Activated naive CD8-positive, alpha-beta T cell treated with anti-CD3 and anti-CD28 coated beads, Interleukin-2, amount 50 U/mL, for 24 hours (primary cell): ENCODE measurements at regions not wholly inside any gene's neighbourhood (a gene's known extent, or its start where the extent isn't known, plus 50 kb on each side); places are given as distances from the start of the nearest gene placed in this dataset.

Source experiments
- ATAC-seq: fragments of 150-1000 bp; cut with Tn5 transposase; one replicate; pipeline ENCODE4 v1.10.0; 2021
- DNase-seq: peaks from one replicate; pipeline ENCODE4 v3.0.0; 2021
- H3K27ac Mint-ChIP-seq: one replicate; pipeline ENCODE4 v1.8.0; 2021; ENCODE audit warnings: mild to moderate bottlenecking, mixed read lengths
- H3K27me3 Mint-ChIP-seq: one replicate; pipeline ENCODE4 v1.8.0; 2021; ENCODE audit warnings: mixed read lengths
- H3K36me3 Mint-ChIP-seq: one replicate; pipeline ENCODE4 v1.8.0; 2021; ENCODE audit warnings: low read depth, mixed read lengths
- H3K4me1 Mint-ChIP-seq: one replicate; pipeline ENCODE4 v1.8.0; 2021; ENCODE audit warnings: mixed read lengths
- H3K4me3 Mint-ChIP-seq: one replicate; pipeline ENCODE4 v1.8.0; 2021; ENCODE audit warnings: mild to moderate bottlenecking, moderate library complexity, mixed read lengths
- H3K9me3 Mint-ChIP-seq: one replicate; pipeline ENCODE4 v1.8.0; 2021; ENCODE audit warnings: mixed read lengths

- H3K36me3 Mint-ChIP-seq, result no peaks in the 10 kb centered on the region
- H3K27me3 Mint-ChIP-seq, result peaks cover 1% of the 10 kb centered on the region
- DNase-seq (no peak), ATAC-seq (no peak)
- H3K4me3 Mint-ChIP-seq, result no peak overlapping the region
- no peak overlapping the region for H3K27ac Mint-ChIP-seq
- no peaks in the 10 kb centered on the region for H3K9me3 Mint-ChIP-seq
- H3K4me1 Mint-ChIP-seq, result peaks cover 4% of the 10 kb centered on the region
These were observed 156.9 kb downstream of the USP12 start for GRCh38 chr13:27014406-27015359.

- DNase-seq (no peak), ATAC-seq (peak; percentile 49)
- Mint-ChIP-seq H3K4me1 (peaks cover 4% of the 10 kb centered on the region), H3K27ac (no peak overlapping the region), H3K36me3 (no peaks in the 10 kb centered on the region), H3K4me3 (no peak overlapping the region), H3K27me3 (peaks cover 5% of the 10 kb centered on the region), H3K9me3 (no peaks in the 10 kb centered on the region)
These were observed 159.0 kb downstream of the USP12 start for GRCh38 chr13:27012482-27013197.

GRCh38 chr13:27011661-27012060, 159.9 kb downstream of the USP12 start:
- Mint-ChIP-seq H3K36me3 (no peaks in the 10 kb centered on the region), H3K9me3 (no peaks in the 10 kb centered on the region), H3K27ac (no peak overlapping the region), H3K27me3 (peaks cover 15% of the 10 kb centered on the region), H3K4me3 (no peak overlapping the region), H3K4me1 (peaks cover 4% of the 10 kb centered on the region)
- no peak for DNase-seq
- ATAC-seq, result no peak

- Mint-ChIP-seq H3K9me3 (no peaks in the 10 kb centered on the region), H3K27ac (no peak overlapping the region), H3K4me3 (no peak overlapping the region), H3K36me3 (no peaks in the 10 kb centered on the region), H3K4me1 (peaks cover 8% of the 10 kb centered on the region), H3K27me3 (peaks cover 31% of the 10 kb centered on the region)
- no peak for DNase-seq
- ATAC-seq, result no peak
These were observed 162.9 kb downstream of the USP12 start for GRCh38 chr13:27008733-27009132.

DNA sequence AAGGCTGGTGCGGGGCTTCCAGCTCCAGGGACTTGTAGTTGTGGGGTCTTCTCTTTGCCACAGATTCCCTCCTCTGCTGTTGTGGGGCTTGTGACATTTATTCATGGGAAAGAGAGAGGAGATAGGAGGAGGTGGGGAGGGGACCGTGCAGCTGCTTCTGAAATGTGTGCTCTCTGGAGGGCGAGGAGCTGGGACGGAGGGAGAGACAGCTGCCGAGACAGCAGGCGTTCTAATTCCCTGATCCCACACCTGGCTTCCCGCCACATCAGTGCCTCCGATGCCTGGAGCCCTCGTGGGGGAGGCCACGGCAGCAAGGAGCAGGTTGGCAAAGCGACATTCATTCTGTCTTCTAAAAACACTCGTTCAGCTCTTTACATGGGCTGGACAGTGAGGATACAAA, 164.4 kb downstream of the USP12 start:
- H3K9me3 Mint-ChIP-seq, result no peaks in the 10 kb centered on the region
- H3K27ac Mint-ChIP-seq, result no peak overlapping the region
- peaks cover 7% of the 10 kb centered on the region for H3K4me1 Mint-ChIP-seq
- DNase-seq, result no peak
- peaks cover 39% of the 10 kb centered on the region for H3K27me3 Mint-ChIP-seq
- ATAC-seq, result no peak
- no peak overlapping the region for H3K4me3 Mint-ChIP-seq
- H3K36me3 Mint-ChIP-seq, result no peaks in the 10 kb centered on the region

- Mint-ChIP-seq H3K36me3 (no peaks in the 10 kb centered on the region), H3K27ac (no peak overlapping the region), H3K9me3 (no peaks in the 10 kb centered on the region), H3K27me3 (peaks cover 39% of the 10 kb centered on the region), H3K4me3 (peak overlapping the region; percentile 11), H3K4me1 (peaks cover 7% of the 10 kb centered on the region)
- DNase-seq (no peak), ATAC-seq (peak; percentile 50)
These were observed 165.0 kb downstream of the USP12 start for GRCh38 chr13:27006519-27007161.

- H3K4me1 Mint-ChIP-seq, result peaks cover 9% of the 10 kb centered on the region
- no peaks in the 10 kb centered on the region for H3K9me3 Mint-ChIP-seq
- H3K36me3 Mint-ChIP-seq, result no peaks in the 10 kb centered on the region
- no peak for DNase-seq
- H3K4me3 Mint-ChIP-seq, result no peak overlapping the region
- peaks cover 45% of the 10 kb centered on the region for H3K27me3 Mint-ChIP-seq
- no peak overlapping the region for H3K27ac Mint-ChIP-seq
- ATAC-seq, result no peak
These were observed 165.6 kb downstream of the USP12 start for GRCh38 chr13:27005976-27006518.

GRCh38 chr13:27005556-27005955, 166.1 kb downstream of the USP12 start:
- Mint-ChIP-seq H3K9me3 (no peaks in the 10 kb centered on the region), H3K27me3 (peaks cover 46% of the 10 kb centered on the region), H3K27ac (no peak overlapping the region), H3K4me1 (peaks cover 9% of the 10 kb centered on the region), H3K4me3 (no peak overlapping the region), H3K36me3 (no peaks in the 10 kb centered on the region)
- DNase-seq (no peak), ATAC-seq (no peak)

DNA sequence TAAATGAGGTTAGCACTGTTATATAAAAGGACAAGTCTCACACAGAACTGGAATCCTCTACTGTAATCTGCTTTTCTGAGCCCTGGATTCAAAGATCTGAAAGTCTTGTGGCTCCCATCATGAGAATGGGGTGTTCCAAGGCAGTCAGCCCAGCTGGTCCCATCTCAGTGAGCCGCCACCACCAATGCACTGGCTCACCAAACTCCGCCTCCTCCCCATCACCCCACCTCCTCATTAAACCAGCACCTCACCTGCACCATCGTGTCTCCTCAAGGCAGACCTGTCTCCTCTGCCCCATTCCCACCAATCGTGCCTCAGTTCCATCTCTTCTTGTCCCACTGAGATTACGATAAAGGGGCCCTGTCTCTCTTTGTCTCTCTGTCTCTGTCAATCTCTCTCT, 166.7 kb downstream of the USP12 start:
- H3K4me1 Mint-ChIP-seq, result peaks cover 9% of the 10 kb centered on the region
- peaks cover 46% of the 10 kb centered on the region for H3K27me3 Mint-ChIP-seq
- no peak for ATAC-seq
- no peak for DNase-seq
- no peaks in the 10 kb centered on the region for H3K9me3 Mint-ChIP-seq
- no peaks in the 10 kb centered on the region for H3K36me3 Mint-ChIP-seq
- H3K27ac Mint-ChIP-seq, result no peak overlapping the region
- H3K4me3 Mint-ChIP-seq, result no peak overlapping the region

- no peaks in the 10 kb centered on the region for H3K36me3 Mint-ChIP-seq
- peaks cover 46% of the 10 kb centered on the region for H3K27me3 Mint-ChIP-seq
- no peaks in the 10 kb centered on the region for H3K9me3 Mint-ChIP-seq
- no peak for DNase-seq
- H3K4me3 Mint-ChIP-seq, result no peak overlapping the region
- no peak for ATAC-seq
- peaks cover 9% of the 10 kb centered on the region for H3K4me1 Mint-ChIP-seq
- no peak overlapping the region for H3K27ac Mint-ChIP-seq
These were observed 167.3 kb downstream of the USP12 start for GRCh38 chr13:27004326-27004725.

GRCh38 chr13:27001705-27002104, 169.9 kb downstream of the USP12 start:
- no peaks in the 10 kb centered on the region for H3K9me3 Mint-ChIP-seq
- peaks cover 40% of the 10 kb centered on the region for H3K27me3 Mint-ChIP-seq
- peaks cover 20% of the 10 kb centered on the region for H3K4me1 Mint-ChIP-seq
- no peak overlapping the region for H3K27ac Mint-ChIP-seq
- no peak overlapping the region for H3K4me3 Mint-ChIP-seq
- DNase-seq, result no peak
- ATAC-seq, result no peak
- no peaks in the 10 kb centered on the region for H3K36me3 Mint-ChIP-seq

DNA sequence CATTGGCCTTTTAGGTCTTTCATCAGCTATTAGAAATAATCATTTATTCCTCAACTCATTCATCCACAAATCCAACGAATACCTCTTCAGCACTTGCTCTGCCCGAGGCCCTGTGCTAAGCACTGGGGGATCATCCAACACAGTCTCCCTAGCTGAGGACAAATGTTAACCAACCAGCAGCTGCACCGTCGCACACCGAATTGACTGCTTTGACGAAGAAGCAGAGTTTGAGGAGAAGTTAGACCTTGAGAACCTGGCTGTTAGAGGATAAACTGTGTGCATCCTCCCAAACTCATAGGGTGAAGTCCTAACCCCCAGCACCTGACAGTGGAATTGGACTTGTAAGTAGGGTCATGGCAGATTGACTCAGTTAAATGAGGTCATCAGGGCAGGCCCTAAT, 170.9 kb downstream of the USP12 start:
- Mint-ChIP-seq H3K4me3 (no peak overlapping the region), H3K4me1 (peaks cover 19% of the 10 kb centered on the region), H3K27me3 (peaks cover 36% of the 10 kb centered on the region), H3K36me3 (no peaks in the 10 kb centered on the region), H3K9me3 (no peaks in the 10 kb centered on the region), H3K27ac (no peak overlapping the region)
- DNase-seq (no peak), ATAC-seq (no peak)

GRCh38 chr13:26999499-26999898, 172.1 kb downstream of the USP12 start:
- H3K27me3 Mint-ChIP-seq, result peaks cover 28% of the 10 kb centered on the region
- no peak for ATAC-seq
- DNase-seq, result no peak
- no peak overlapping the region for H3K4me3 Mint-ChIP-seq
- no peaks in the 10 kb centered on the region for H3K9me3 Mint-ChIP-seq
- H3K27ac Mint-ChIP-seq, result no peak overlapping the region
- peaks cover 16% of the 10 kb centered on the region for H3K4me1 Mint-ChIP-seq
- H3K36me3 Mint-ChIP-seq, result no peaks in the 10 kb centered on the region

DNA sequence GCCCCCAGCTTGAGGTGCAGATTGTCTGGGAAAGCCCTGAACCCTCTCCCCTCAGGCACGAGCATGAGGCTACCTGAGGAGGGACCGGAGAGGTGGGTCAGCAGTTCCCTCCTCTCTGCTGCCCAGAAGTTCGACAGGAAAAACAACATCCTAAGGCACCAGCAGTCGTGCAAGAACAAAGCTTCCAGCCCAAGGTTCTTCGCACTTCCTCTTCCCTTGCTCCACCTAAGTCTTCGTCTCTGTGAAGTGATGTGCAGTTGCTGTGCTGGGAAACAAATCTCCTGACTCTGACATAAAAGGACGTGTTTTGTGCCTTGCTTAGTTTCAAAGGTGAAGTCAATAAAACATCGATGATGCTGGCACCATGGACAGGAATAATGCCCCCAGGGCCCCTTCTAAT, 173.3 kb downstream of the USP12 start:
- DNase-seq (no peak), ATAC-seq (no peak)
- Mint-ChIP-seq H3K4me3 (no peak overlapping the region), H3K27me3 (peaks cover 25% of the 10 kb centered on the region), H3K9me3 (no peaks in the 10 kb centered on the region), H3K27ac (no peak overlapping the region), H3K4me1 (peaks cover 16% of the 10 kb centered on the region), H3K36me3 (no peaks in the 10 kb centered on the region)
